ENCODE measurements at regions not wholly inside any gene's neighbourhood (a gene's known extent, or its start where the extent isn't known, plus 50 kb on each side); places are given as distances from the start of the nearest gene placed in this dataset.
"Not testable (repeated sequence)": the region's sequence is repeated elsewhere in the genome, so short reads cannot be mapped to it uniquely, and the experiment has no call there.

GRCh38 chr4:173680278-173680677, 150.2 kb upstream of the HAND2 start:
- no peak for DNase-seq (ENCODE audit: low read depth in 1 of 2, low spot score in 2 of 2)
- no peak overlapping the region for H3K27ac ChIP-seq
- H3K36me3 ChIP-seq = no peaks in the 10 kb centered on the region
- H3K9me3 ChIP-seq (replicated peaks) = no peaks in the 10 kb centered on the region
- no peaks in the 10 kb centered on the region for H3K4me1 ChIP-seq (replicated peaks)
- H3K4me3 ChIP-seq = no peak overlapping the region
- H3K27me3 ChIP-seq (replicated peaks) = no peaks in the 10 kb centered on the region; the same call in 1 of the 2 replicates

GRCh38 chr4:173675446-173675845, 145.4 kb upstream of the HAND2 start:
- no peaks in the 10 kb centered on the region for H3K36me3 ChIP-seq
- H3K27me3 ChIP-seq (replicated peaks) = no peaks in the 10 kb centered on the region
- no peak overlapping the region for H3K27ac ChIP-seq
- H3K4me3 ChIP-seq = no peak overlapping the region
- H3K9me3 ChIP-seq (replicated peaks) = no peaks in the 10 kb centered on the region
- DNase-seq (ENCODE audit: low read depth in 1 of 2, low spot score in 2 of 2) = no peak
- no peaks in the 10 kb centered on the region for H3K4me1 ChIP-seq (replicated peaks)

- H3K9me3 ChIP-seq (replicated peaks) = no peaks in the 10 kb centered on the region
- no peaks in the 10 kb centered on the region for H3K4me1 ChIP-seq (replicated peaks)
- H3K36me3 ChIP-seq = no peaks in the 10 kb centered on the region
- no peak for DNase-seq (ENCODE audit: low read depth in 1 of 2, low spot score in 2 of 2)
- H3K4me3 ChIP-seq = no peak overlapping the region
- H3K27ac ChIP-seq = no peak overlapping the region
- H3K27me3 ChIP-seq (replicated peaks) = 0 out of 2 replicates have a peak, but pooled peaks cover 2% of the 10 kb centered on the region
Observed at GRCh38 chr4:173669460-173670179, 139.6 kb upstream of the HAND2 start.

GRCh38 chr4:173661001-173661400, 131.0 kb upstream of the HAND2 start:
- 0 out of 2 replicates have a peak, but pooled peaks cover 2% of the 10 kb centered on the region for H3K27me3 ChIP-seq (replicated peaks)
- no peak for DNase-seq (ENCODE audit: low read depth in 1 of 2, low spot score in 2 of 2)
- H3K4me1 ChIP-seq (replicated peaks) = no peaks in the 10 kb centered on the region
- no peaks in the 10 kb centered on the region for H3K9me3 ChIP-seq (replicated peaks)
- H3K4me3 ChIP-seq = no peak overlapping the region
- H3K36me3 ChIP-seq = no peaks in the 10 kb centered on the region
- no peak overlapping the region for H3K27ac ChIP-seq

GRCh38 chr4:173656898-173657297, 126.9 kb upstream of the HAND2 start:
- Histone ChIP-seq H3K36me3 (no peaks in the 10 kb centered on the region), H3K4me1 (replicated peaks) (no peaks in the 10 kb centered on the region), H3K27ac (no peak overlapping the region), H3K9me3 (replicated peaks) (no peaks in the 10 kb centered on the region), H3K4me3 (no peak overlapping the region), H3K27me3 (replicated peaks) (no peaks in the 10 kb centered on the region)
- DNase-seq (ENCODE audit: low read depth in 1 of 2, low spot score in 2 of 2) = no peak

GRCh38 chr4:173652283-173652931, 122.4 kb upstream of the HAND2 start:
- Histone ChIP-seq H3K27me3 (replicated peaks) (no peaks in the 10 kb centered on the region), H3K4me3 (no peak overlapping the region), H3K36me3 (no peaks in the 10 kb centered on the region), H3K27ac (no peak overlapping the region), H3K4me1 (replicated peaks) (no peaks in the 10 kb centered on the region), H3K9me3 (replicated peaks) (no peaks in the 10 kb centered on the region)
- DNase-seq (ENCODE audit: low read depth in 1 of 2, low spot score in 2 of 2) = no peak

- DNase-seq (ENCODE audit: low read depth in 1 of 2, low spot score in 2 of 2) = no peak
- Histone ChIP-seq H3K9me3 (replicated peaks) (no peaks in the 10 kb centered on the region), H3K36me3 (no peaks in the 10 kb centered on the region), H3K4me3 (no peak overlapping the region), H3K4me1 (replicated peaks) (no peaks in the 10 kb centered on the region), H3K27me3 (replicated peaks) (no peaks in the 10 kb centered on the region), H3K27ac (no peak overlapping the region)
Observed at GRCh38 chr4:173651651-173652282, 121.7 kb upstream of the HAND2 start.

- Histone ChIP-seq H3K4me3 (no peak overlapping the region), H3K27ac (no peak overlapping the region), H3K27me3 (replicated peaks) (no peaks in the 10 kb centered on the region), H3K4me1 (replicated peaks) (no peaks in the 10 kb centered on the region), H3K36me3 (no peaks in the 10 kb centered on the region), H3K9me3 (replicated peaks) (no peaks in the 10 kb centered on the region)
- no peak for DNase-seq (ENCODE audit: low read depth in 1 of 2, low spot score in 2 of 2)
Observed at GRCh38 chr4:173647902-173648301, 117.9 kb upstream of the HAND2 start.

- Histone ChIP-seq H3K4me1 (replicated peaks) (no peaks in the 10 kb centered on the region), H3K9me3 (replicated peaks) (no peaks in the 10 kb centered on the region), H3K27me3 (replicated peaks) (no peaks in the 10 kb centered on the region), H3K36me3 (no peaks in the 10 kb centered on the region), H3K4me3 (no peak overlapping the region), H3K27ac (no peak overlapping the region)
- no peak for DNase-seq (ENCODE audit: low read depth in 1 of 2, low spot score in 2 of 2)
Observed at GRCh38 chr4:173642509-173642908, 112.5 kb upstream of the HAND2 start.

- Histone ChIP-seq H3K27ac (no peak overlapping the region), H3K9me3 (replicated peaks) (no peaks in the 10 kb centered on the region), H3K36me3 (no peaks in the 10 kb centered on the region), H3K27me3 (replicated peaks) (no peaks in the 10 kb centered on the region), H3K4me1 (replicated peaks) (no peaks in the 10 kb centered on the region), H3K4me3 (no peak overlapping the region)
- DNase-seq (ENCODE audit: low read depth in 1 of 2, low spot score in 2 of 2) = no peak
Observed at GRCh38 chr4:173635395-173635794, 105.4 kb upstream of the HAND2 start.

GRCh38 chr4:173626277-173626676, 96.2 kb upstream of the HAND2 start:
- Histone ChIP-seq H3K36me3 (no peaks in the 10 kb centered on the region), H3K9me3 (replicated peaks) (no peaks in the 10 kb centered on the region), H3K27me3 (replicated peaks) (no peaks in the 10 kb centered on the region), H3K4me1 (replicated peaks) (no peaks in the 10 kb centered on the region), H3K4me3 (no peak overlapping the region), H3K27ac (no peak overlapping the region)
- no peak for DNase-seq (ENCODE audit: low read depth in 1 of 2, low spot score in 2 of 2)

- DNase-seq (ENCODE audit: low read depth in 1 of 2, low spot score in 2 of 2); H3K27me3 ChIP-seq (replicated peaks); H3K9me3 ChIP-seq (replicated peaks); H3K27ac ChIP-seq; H3K4me3 ChIP-seq; H3K4me1 ChIP-seq (replicated peaks); H3K36me3 ChIP-seq: not testable (repeated sequence)
Observed at GRCh38 chr4:173618648-173619047, 88.6 kb upstream of the HAND2 start.

GRCh38 chr4:173609158-173609557, 79.1 kb upstream of the HAND2 start:
- Histone ChIP-seq H3K27ac (no peak overlapping the region), H3K9me3 (replicated peaks) (no peaks in the 10 kb centered on the region), H3K4me1 (replicated peaks) (no peaks in the 10 kb centered on the region), H3K4me3 (no peak overlapping the region), H3K27me3 (replicated peaks) (no peaks in the 10 kb centered on the region), H3K36me3 (no peaks in the 10 kb centered on the region)
- DNase-seq (ENCODE audit: low read depth in 1 of 2, low spot score in 2 of 2) = no peak

- not testable (repeated sequence) for H3K4me1 ChIP-seq (replicated peaks); H3K4me3 ChIP-seq; H3K36me3 ChIP-seq; H3K27me3 ChIP-seq (replicated peaks); DNase-seq (ENCODE audit: low read depth in 1 of 2, low spot score in 2 of 2); H3K9me3 ChIP-seq (replicated peaks); H3K27ac ChIP-seq
Observed at GRCh38 chr4:173608632-173609031, 78.6 kb upstream of the HAND2 start.
